ENCODE measurements at regions not wholly inside any gene's neighbourhood (a gene's known extent, or its start where the extent isn't known, plus 50 kb on each side); places are given as distances from the start of the nearest gene placed in this dataset.

- TF ChIP-seq FOXA1 (IDR thresholded peaks at IDR 0.05) (no peak), PKNOX1 (IDR thresholded peaks at IDR 0.05) (no peak), BHLHE40 (IDR thresholded peaks at IDR 0.05; ENCODE audit: borderline replicate concordance) (no peak), SP1 (IDR thresholded peaks at IDR 0.05) (no peak)
Observed at GRCh38 chr15:61687651-61688050, 372.6 kb downstream of the VPS13C start.

Measured in HEK293T (cell line).